ENCODE measurements at regions not wholly inside any gene's neighbourhood (a gene's known extent, or its start where the extent isn't known, plus 50 kb on each side); places are given as distances from the start of the nearest gene placed in this dataset.

DNA sequence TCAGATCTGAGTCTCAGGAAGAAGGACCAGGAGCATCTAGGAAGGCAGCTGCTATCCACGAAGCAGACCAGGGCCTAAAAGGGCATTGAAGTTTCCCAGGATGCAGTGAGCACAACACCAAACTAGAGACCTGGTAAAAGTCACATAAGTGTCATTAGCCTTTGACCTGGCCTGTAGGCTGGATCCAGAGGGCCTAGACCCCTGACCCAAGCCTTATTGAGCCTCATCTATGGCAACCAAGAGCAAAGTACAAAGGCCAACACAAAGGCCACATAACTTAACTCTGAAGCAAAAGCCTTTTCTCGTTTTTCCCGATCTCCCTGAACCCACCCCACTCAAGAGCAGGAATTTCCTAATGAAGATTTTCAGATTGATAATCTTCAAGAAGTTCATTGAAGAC lies 127.3 kb upstream of the SRD5A2 start:
- FAIRE-seq (no peak), ATAC-seq (no peak), DNase-seq (ENCODE audit: low read depth in 1 of 2, low spot score in 1 of 2) (no peak)
- Histone ChIP-seq H3K9me3 (no peaks in the 10 kb centered on the region; the same call in 2 of the 3 replicates), H3K27ac (no peak overlapping the region), H3K4me2 (no peak overlapping the region), H3K4me3 (no peak overlapping the region), H3K4me1 (peaks cover 6% of the 10 kb centered on the region; the same call in 1 of the 3 replicates)
- CTCF ChIA-PET, result no interaction called here
- WGBS (ENCODE audit: missing lambda C conversion rate), result 34% methylated on average over 3 of the region's 3 CpGs
- POLR2A ChIA-PET, result no interaction called here
- TF ChIP-seq KDM1A (IDR thresholded peaks at IDR 0.05; ENCODE audit: low read depth) (no peak), JUN (IDR thresholded peaks at IDR 0.05) (no peak), NFE2L2 (conservative IDR thresholded peaks at IDR 0.05; ENCODE audit: low read length) (no peak), REST (IDR thresholded peaks at IDR 0.05) (no peak), HOXB5 (CRISPR knock-in tag; IDR thresholded peaks at IDR 0.05) (no peak), MAZ (IDR thresholded peaks at IDR 0.05; ENCODE audit: borderline replicate concordance, low read depth, low read length) (no peak)

- Histone ChIP-seq H3K4me3 (no peak overlapping the region), H3K27ac (peak overlapping the region in 1 of 2 experiments; percentile 25; a peak in 2 of 6 replicates), H3K9me3 (peaks cover 10% of the 10 kb centered on the region; the same call in 1 of the 3 replicates), H3K4me2 (peak overlapping the region; percentile 20; the same call in 1 of the 3 replicates), H3K4me1 (peaks cover 6% of the 10 kb centered on the region; the same call in 1 of the 3 replicates)
- DNase-seq (ENCODE audit: low read depth in 1 of 2, low spot score in 1 of 2), result peak in 1 of 2 experiments; percentile 29
- ATAC-seq, result peak; percentile 34 to 58; a peak in 2 of 6 replicates
- FAIRE-seq, result no peak
- POLR2A ChIA-PET, result no interaction called here
- CTCF ChIA-PET, result interaction anchor here (0.7 to 0.8 kb wide), 3 partner anchors 10 to 442 kb away, joined by 3 read pairs; no protein-coding TSS in a partner anchor
- TF ChIP-seq TFCP2L1 (CRISPR knock-in tag; IDR thresholded peaks at IDR 0.05), result no peak
- TF ChIP-seq ZC3H11A (IDR thresholded peaks at IDR 0.05), result no peak
- TF ChIP-seq SMC3 (IDR thresholded peaks at IDR 0.05), result no peak
- TF ChIP-seq MAZ (IDR thresholded peaks at IDR 0.05; ENCODE audit: borderline replicate concordance, low read depth, low read length), result no peak
- TF ChIP-seq PBX3 (IDR thresholded peaks at IDR 0.05), result no peak
- TF ChIP-seq CBX8 (IDR thresholded peaks at IDR 0.05), result no peak
- no peak for TF ChIP-seq NFE2L2 (conservative IDR thresholded peaks at IDR 0.05; ENCODE audit: low read length)
- TF ChIP-seq USF2 (IDR thresholded peaks at IDR 0.05), result no peak
- 3% methylated on average over 4 of the region's 4 CpGs for WGBS (ENCODE audit: missing lambda C conversion rate)
Measured at GRCh38 chr2:31704561-31705212, 123.9 kb upstream of the SRD5A2 start.

DNA sequence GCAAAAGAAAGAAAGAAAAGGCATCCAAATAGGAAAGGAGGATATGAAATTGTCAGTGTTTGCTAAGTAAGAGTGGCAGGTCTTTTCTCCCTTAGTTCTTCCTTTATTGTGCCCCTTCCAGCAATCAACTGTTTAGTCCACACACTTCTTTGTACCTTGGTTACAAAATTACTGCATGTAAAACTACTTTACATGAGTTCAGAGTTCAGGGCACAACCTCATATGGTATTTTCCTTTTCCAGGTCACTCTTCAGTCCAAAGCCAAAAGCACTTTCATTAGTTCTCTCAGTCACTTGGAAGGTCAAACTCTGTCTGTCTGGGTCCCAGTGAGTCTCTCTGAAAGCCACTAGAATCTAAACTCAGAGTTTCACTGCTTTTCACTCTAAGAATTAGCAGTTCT lies 122.5 kb upstream of the SRD5A2 start:
- H3K4me3 ChIP-seq, result no peak overlapping the region
- ChIA-PET CTCF (no interaction called here), POLR2A (no interaction called here)
- TF ChIP-seq TP53 (CRISPR knock-in tag; IDR thresholded peaks at IDR 0.05) (no peak), EHF (CRISPR knock-in tag; IDR thresholded peaks at IDR 0.05) (no peak), NPAS2 (CRISPR knock-in tag; IDR thresholded peaks at IDR 0.05; ENCODE audit: borderline replicate concordance) (no peak), MAX (IDR thresholded peaks at IDR 0.05) (no peak), RARB (CRISPR knock-in tag; IDR thresholded peaks at IDR 0.05) (no peak), HDAC2 (IDR thresholded peaks at IDR 0.05) (no peak), CBX8 (IDR thresholded peaks at IDR 0.05) (no peak), CHD4 (IDR thresholded peaks at IDR 0.05; ENCODE audit: borderline replicate concordance) (no peak), RCOR1 (IDR thresholded peaks at IDR 0.05; ENCODE audit: low read depth, low read length) (no peak), HOXA7 (CRISPR knock-in tag; IDR thresholded peaks at IDR 0.05) (no peak), CTCF (IDR thresholded peaks at IDR 0.05) (no peak), ZSCAN20 (CRISPR knock-in tag; IDR thresholded peaks at IDR 0.05) (no peak), TFCP2L1 (CRISPR knock-in tag; IDR thresholded peaks at IDR 0.05) (no peak), SMC3 (IDR thresholded peaks at IDR 0.05) (no peak), HOXB5 (CRISPR knock-in tag; IDR thresholded peaks at IDR 0.05) (no peak)
- TF ChIP-seq, protein P1, sequence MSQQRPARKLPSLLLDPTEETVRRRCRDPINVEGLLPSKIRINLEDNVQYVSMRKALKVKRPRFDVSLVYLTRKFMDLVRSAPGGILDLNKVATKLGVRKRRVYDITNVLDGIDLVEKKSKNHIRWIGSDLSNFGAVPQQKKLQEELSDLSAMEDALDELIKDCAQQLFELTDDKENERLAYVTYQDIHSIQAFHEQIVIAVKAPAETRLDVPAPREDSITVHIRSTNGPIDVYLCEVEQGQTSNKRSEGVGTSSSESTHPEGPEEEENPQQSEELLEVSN (IDR thresholded peaks at IDR 0.05; ENCODE audit: borderline replicate concordance, low read depth), result no peak
- FAIRE-seq (no peak), DNase-seq (ENCODE audit: low read depth in 1 of 2, low spot score in 1 of 2) (no peak), ATAC-seq (no peak)
- H3K27ac ChIP-seq, result no peak overlapping the region
- H3K4me2 ChIP-seq, result no peak overlapping the region
- H3K4me1 ChIP-seq, result peaks cover 6% of the 10 kb centered on the region; the same call in 1 of the 3 replicates
- peaks cover 17% of the 10 kb centered on the region; the same call in 1 of the 3 replicates for H3K9me3 ChIP-seq

Measured in A549 (cell line).